HepG2 (cell line): ENCODE measurements at regions not wholly inside any gene's neighbourhood (a gene's known extent, or its start where the extent isn't known, plus 50 kb on each side); places are given as distances from the start of the nearest gene placed in this dataset.

Source experiments
- ATAC-seq: fragments of 200-7000 bp; cut with Tn5 transposase; 3 replicates; pipeline ENCODE4 v1.9.1; 2020; ENCODE audit warnings: mild to moderate bottlenecking, moderate library complexity
- BruUV-seq: library from RNA; stranded (reverse); fragments of 400-500 nt; replicated peaks from 2 replicates; lab custom pipeline; 2021; lab: Mats Ljungman, UMichigan
- CTCF ChIA-PET: fragments of 300-600 bp; formaldehyde crosslinking; extraction: SDS; loops from one replicate; lab custom pipeline; 2021; ENCODE audit warnings: low total read pairs, inconsistent platforms, low intra/inter-chr PET ratio; lab: Yijun Ruan, JAX
- POLR2A ChIA-PET: fragments of 350-600 bp; sonication (Branson Sonifier 250); formaldehyde crosslinking; loops from one replicate; lab custom pipeline; 2020; ENCODE audit warnings: antibody characterized with exemption, inconsistent platforms; lab: Yijun Ruan, JAX
- DNase-seq: peaks from one replicate; pipeline ENCODE4 v3.0.0-alpha.2; 2015; ENCODE audit warnings: low spot score
- FAIRE-seq: peaks from 3 replicates; lab custom pipeline; 2011; peaks lifted over from hg19 to GRCh38; lab: Jason Lieb, UNC
- H2AFZ ChIP-seq: one replicate; pipeline ENCODE4 v1.6.1; 2011; ENCODE audit warnings: low read length, inconsistent platforms
- H3K27ac ChIP-seq: fragments of 300-600 bp; 3 replicates; pipeline ENCODE4 v1.8.0; 2011; ENCODE audit warnings: mixed run types, mild to moderate bottlenecking, mixed read lengths, low read length, inconsistent platforms; ENCODE audit not compliant: insufficient read depth; ENCODE audit errors: extremely low read length
- H3K27me3 ChIP-seq, 2 experiments: fragments of 200-600 bp in 1 of 2; 2 replicates in 1 of 2; 3 replicates in 1 of 2; pipeline versions ENCODE4 v1.6.0 to v1.8.0; 2011; ENCODE audit warnings: low read length in 2 of 2, mild to moderate bottlenecking in 2 of 2, moderate library complexity in 2 of 2, inconsistent platforms in 1 of 2; ENCODE audit not compliant: insufficient read depth in 2 of 2, control insufficient read depth in 1 of 2
- H3K36me3 ChIP-seq, 2 experiments: fragments of 200-600 bp in 1 of 2; replicated peaks in 1 of 2; 2 replicates in 1 of 2; 3 replicates in 1 of 2; pipeline versions ENCODE4 v1.5.1 to v1.8.0; 2011; ENCODE audit warnings: low read length in 2 of 2, inconsistent platforms in 1 of 2; ENCODE audit not compliant: insufficient read depth in 2 of 2, control insufficient read depth in 1 of 2
- H3K4me1 ChIP-seq: 2 replicates; pipeline ENCODE4 v1.5.1; 2012; ENCODE audit warnings: low read length, inconsistent platforms; ENCODE audit not compliant: insufficient read depth
- H3K4me2 ChIP-seq: 2 replicates; pipeline ENCODE4 v1.6.0; 2011; ENCODE audit warnings: low read depth, low read length, inconsistent platforms
- H3K4me3 ChIP-seq, 3 experiments: fragments of 200-600 bp in 1 of 3; sonication (generic), shearing (Covaris generic) in 1 of 3; replicated peaks in 1 of 3; 2 replicates each; pipeline ENCODE4 v1.5.1; 2011 to 2016; ENCODE audit warnings: low read length in 3 of 3, inconsistent platforms in 2 of 3, low read depth in 2 of 3, mild to moderate bottlenecking in 2 of 3, control low read depth in 1 of 3, mixed read lengths in 1 of 3; ENCODE audit not compliant: insufficient read depth in 1 of 3
- H3K79me2 ChIP-seq: one replicate; pipeline ENCODE4 v1.6.1; 2011; ENCODE audit warnings: low read length, inconsistent platforms; ENCODE audit not compliant: insufficient read depth
- H3K9ac ChIP-seq: 2 replicates; pipeline ENCODE4 v1.6.0; 2011; ENCODE audit warnings: mild to moderate bottlenecking, low read depth, low read length, inconsistent platforms; ENCODE audit not compliant: insufficient read depth
- H3K9me3 ChIP-seq: 2 replicates; pipeline ENCODE4 v1.5.1; 2012; ENCODE audit warnings: mild to moderate bottlenecking, low read length
- H4K20me1 ChIP-seq: 2 replicates; pipeline ENCODE4 v1.6.0; 2011; ENCODE audit warnings: inconsistent platforms, mild to moderate bottlenecking, low read length, moderate library complexity; ENCODE audit not compliant: insufficient read depth
- ELF4 ChIP-seq: sonication (generic); formaldehyde crosslinking; IDR thresholded peaks from 2 replicates; pipeline ENCODE4 v1.5.0; 2020; ENCODE audit warnings: missing genetic modification reagents, mild to moderate bottlenecking, moderate library complexity, borderline replicate concordance
- GABPA ChIP-seq, 2 experiments: IDR thresholded peaks; 2 replicates each; pipeline ENCODE4 v1.6.1; 2011 to 2016; ENCODE audit warnings: low read depth in 2 of 2, low read length in 1 of 2, missing biosample characterization in 1 of 2, missing genetic modification characterization in 1 of 2
- HMGA1 ChIP-seq: sonication (generic); formaldehyde crosslinking; conservative IDR thresholded peaks from 2 replicates; pipeline ENCODE4 v1.4.0; 2020; ENCODE audit warnings: missing genetic modification reagents
- NFATC3 ChIP-seq: sonication (generic); formaldehyde crosslinking; IDR thresholded peaks from 2 replicates; pipeline ENCODE4 v1.5.1; 2020; ENCODE audit warnings: mild to moderate bottlenecking, missing genetic modification reagents
- NFKBIZ ChIP-seq: IDR thresholded peaks from 2 replicates; pipeline ENCODE4 v1.6.1; 2018; ENCODE audit warnings: missing genetic modification reagents, missing compliant biosample characterization
- ZNF230 ChIP-seq: sonication (generic); formaldehyde crosslinking; IDR thresholded peaks from 2 replicates; pipeline ENCODE4 v1.4.0; 2020; ENCODE audit warnings: mild to moderate bottlenecking, missing genetic modification reagents
- ZNF510 ChIP-seq: sonication (generic); formaldehyde crosslinking; IDR thresholded peaks from 2 replicates; pipeline ENCODE4 v1.4.0; 2020; ENCODE audit warnings: low read depth, mild to moderate bottlenecking, missing genetic modification reagents
- WGBS: methylation state at CpG from one replicate; pipeline ENCODE4 v1.1.6; 2017; ENCODE audit warnings: low lambda C conversion rate; 5-methylcytosine and 5-hydroxymethylcytosine counted together
- in situ Hi-C: cut with HindIII; loops from 2 replicates; pipeline ENCODE4 v1.10.0; 2017; ENCODE audit warnings: low pct_unique_long_range_greater_than_20kb; ENCODE audit not compliant: extremely low pct_ligation_motif_present
- intact Hi-C: fragments of 100-400 bp; cut with micrococcal nuclease; formaldehyde crosslinking; loops from one replicate; pipeline ENCODE4 v1.10.0; 2022; ENCODE audit not compliant: unreplicated experiment
- TF ChIP-seq, protein P1 (sequence below), 2 experiments: fragments of 450-650 bp in 1 of 2; sonication (generic) in 1 of 2; formaldehyde crosslinking in 1 of 2; IDR thresholded peaks; 2 replicates each; pipeline versions ENCODE4 v1.6.1 to v1.8.0; 2016 to 2022; ENCODE audit warnings: antibody characterized with exemption in 1 of 2, mild to moderate bottlenecking in 1 of 2, missing genetic modification reagents in 1 of 2
- TF ChIP-seq, protein P2 (sequence below): sonication (generic); formaldehyde crosslinking; IDR thresholded peaks from 2 replicates; pipeline ENCODE4 v1.5.0; 2020; ENCODE audit warnings: mild to moderate bottlenecking, missing genetic modification reagents
- TF ChIP-seq, protein P3 (sequence below): sonication (generic); formaldehyde crosslinking; IDR thresholded peaks from 2 replicates; pipeline ENCODE4 v1.4.0; 2020; ENCODE audit warnings: missing genetic modification reagents

DNA sequence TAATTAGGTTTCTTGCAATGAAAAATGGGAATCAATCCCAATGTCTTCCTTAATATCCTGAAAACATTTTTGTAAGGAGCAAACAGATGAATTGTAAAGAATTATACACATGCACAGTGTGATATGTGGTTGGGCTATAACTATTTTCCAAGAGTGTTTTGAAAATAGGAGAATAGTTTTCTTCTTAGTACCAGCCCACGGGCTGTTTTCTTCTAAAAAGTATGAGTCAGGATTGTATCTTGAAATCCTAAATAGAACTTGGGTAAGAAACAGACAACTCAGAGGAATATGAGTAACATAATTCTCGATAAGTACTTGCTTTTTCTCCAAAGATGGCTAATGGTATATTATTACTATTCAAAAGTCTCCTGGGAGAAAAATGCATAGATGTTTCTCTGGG is 136.7 kb downstream of the MAGEC2 start:
- CTCF ChIA-PET: no interaction called here
- no peaks in the 10 kb centered on the region for H3K36me3 ChIP-seq
- H3K4me2 ChIP-seq: no peak overlapping the region
- in situ Hi-C loops: no loop called here
- no peak overlapping the region for H3K4me3 ChIP-seq
- no peak overlapping the region for H3K9ac ChIP-seq
- BruUV-seq: no TSS peak
- H3K9me3 ChIP-seq: peaks cover 14% of the 10 kb centered on the region
- ATAC-seq (no peak), FAIRE-seq (no peak), DNase-seq (no peak)
- WGBS: 0% methylated on average over 2 of the region's 2 CpGs
- no peaks in the 10 kb centered on the region for H4K20me1 ChIP-seq
- H3K27me3 ChIP-seq: no peaks in the 10 kb centered on the region
- H3K27ac ChIP-seq: no peak overlapping the region
- intact Hi-C loops: no loop called here
- POLR2A ChIA-PET: no interaction called here
- no peaks in the 10 kb centered on the region for H3K79me2 ChIP-seq
- no peak overlapping the region for H2AFZ ChIP-seq
- no peaks in the 10 kb centered on the region for H3K4me1 ChIP-seq
- TF ChIP-seq GABPA (IDR thresholded peaks at IDR 0.05; ENCODE audit: low read depth, low read length): no peak
- TF ChIP-seq GABPA (CRISPR knock-in tag; IDR thresholded peaks at IDR 0.05; ENCODE audit: low read depth): no peak
- no peak for TF ChIP-seq ELF4 (CRISPR knock-in tag)
- TF ChIP-seq ZNF510 (CRISPR knock-in tag): no peak
- TF ChIP-seq HMGA1 (CRISPR knock-in tag): no peak
- TF ChIP-seq, protein P1, sequence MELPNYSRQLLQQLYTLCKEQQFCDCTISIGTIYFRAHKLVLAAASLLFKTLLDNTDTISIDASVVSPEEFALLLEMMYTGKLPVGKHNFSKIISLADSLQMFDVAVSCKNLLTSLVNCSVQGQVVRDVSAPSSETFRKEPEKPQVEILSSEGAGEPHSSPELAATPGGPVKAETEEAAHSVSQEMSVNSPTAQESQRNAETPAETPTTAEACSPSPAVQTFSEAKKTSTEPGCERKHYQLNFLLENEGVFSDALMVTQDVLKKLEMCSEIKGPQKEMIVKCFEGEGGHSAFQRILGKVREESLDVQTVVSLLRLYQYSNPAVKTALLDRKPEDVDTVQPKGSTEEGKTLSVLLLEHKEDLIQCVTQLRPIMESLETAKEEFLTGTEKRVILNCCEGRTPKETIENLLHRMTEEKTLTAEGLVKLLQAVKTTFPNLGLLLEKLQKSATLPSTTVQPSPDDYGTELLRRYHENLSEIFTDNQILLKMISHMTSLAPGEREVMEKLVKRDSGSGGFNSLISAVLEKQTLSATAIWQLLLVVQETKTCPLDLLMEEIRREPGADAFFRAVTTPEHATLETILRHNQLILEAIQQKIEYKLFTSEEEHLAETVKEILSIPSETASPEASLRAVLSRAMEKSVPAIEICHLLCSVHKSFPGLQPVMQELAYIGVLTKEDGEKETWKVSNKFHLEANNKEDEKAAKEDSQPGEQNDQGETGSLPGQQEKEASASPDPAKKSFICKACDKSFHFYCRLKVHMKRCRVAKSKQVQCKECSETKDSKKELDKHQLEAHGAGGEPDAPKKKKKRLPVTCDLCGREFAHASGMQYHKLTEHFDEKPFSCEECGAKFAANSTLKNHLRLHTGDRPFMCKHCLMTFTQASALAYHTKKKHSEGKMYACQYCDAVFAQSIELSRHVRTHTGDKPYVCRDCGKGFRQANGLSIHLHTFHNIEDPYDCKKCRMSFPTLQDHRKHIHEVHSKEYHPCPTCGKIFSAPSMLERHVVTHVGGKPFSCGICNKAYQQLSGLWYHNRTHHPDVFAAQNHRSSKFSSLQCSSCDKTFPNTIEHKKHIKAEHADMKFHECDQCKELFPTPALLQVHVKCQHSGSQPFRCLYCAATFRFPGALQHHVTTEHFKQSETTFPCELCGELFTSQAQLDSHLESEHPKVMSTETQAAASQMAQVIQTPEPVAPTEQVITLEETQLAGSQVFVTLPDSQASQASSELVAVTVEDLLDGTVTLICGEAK (IDR thresholded peaks at IDR 0.05): no peak
- TF ChIP-seq, protein P1 (CRISPR knock-in tag; IDR thresholded peaks at IDR 0.05): no peak
- no peak for TF ChIP-seq ZNF230 (CRISPR knock-in tag)
- no peak for TF ChIP-seq NFKBIZ (CRISPR knock-in tag)
- TF ChIP-seq, protein P2, sequence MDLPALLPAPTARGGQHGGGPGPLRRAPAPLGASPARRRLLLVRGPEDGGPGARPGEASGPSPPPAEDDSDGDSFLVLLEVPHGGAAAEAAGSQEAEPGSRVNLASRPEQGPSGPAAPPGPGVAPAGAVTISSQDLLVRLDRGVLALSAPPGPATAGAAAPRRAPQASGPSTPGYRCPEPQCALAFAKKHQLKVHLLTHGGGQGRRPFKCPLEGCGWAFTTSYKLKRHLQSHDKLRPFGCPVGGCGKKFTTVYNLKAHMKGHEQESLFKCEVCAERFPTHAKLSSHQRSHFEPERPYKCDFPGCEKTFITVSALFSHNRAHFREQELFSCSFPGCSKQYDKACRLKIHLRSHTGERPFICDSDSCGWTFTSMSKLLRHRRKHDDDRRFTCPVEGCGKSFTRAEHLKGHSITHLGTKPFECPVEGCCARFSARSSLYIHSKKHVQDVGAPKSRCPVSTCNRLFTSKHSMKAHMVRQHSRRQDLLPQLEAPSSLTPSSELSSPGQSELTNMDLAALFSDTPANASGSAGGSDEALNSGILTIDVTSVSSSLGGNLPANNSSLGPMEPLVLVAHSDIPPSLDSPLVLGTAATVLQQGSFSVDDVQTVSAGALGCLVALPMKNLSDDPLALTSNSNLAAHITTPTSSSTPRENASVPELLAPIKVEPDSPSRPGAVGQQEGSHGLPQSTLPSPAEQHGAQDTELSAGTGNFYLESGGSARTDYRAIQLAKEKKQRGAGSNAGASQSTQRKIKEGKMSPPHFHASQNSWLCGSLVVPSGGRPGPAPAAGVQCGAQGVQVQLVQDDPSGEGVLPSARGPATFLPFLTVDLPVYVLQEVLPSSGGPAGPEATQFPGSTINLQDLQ (CRISPR knock-in tag): no peak
- TF ChIP-seq, protein P3, sequence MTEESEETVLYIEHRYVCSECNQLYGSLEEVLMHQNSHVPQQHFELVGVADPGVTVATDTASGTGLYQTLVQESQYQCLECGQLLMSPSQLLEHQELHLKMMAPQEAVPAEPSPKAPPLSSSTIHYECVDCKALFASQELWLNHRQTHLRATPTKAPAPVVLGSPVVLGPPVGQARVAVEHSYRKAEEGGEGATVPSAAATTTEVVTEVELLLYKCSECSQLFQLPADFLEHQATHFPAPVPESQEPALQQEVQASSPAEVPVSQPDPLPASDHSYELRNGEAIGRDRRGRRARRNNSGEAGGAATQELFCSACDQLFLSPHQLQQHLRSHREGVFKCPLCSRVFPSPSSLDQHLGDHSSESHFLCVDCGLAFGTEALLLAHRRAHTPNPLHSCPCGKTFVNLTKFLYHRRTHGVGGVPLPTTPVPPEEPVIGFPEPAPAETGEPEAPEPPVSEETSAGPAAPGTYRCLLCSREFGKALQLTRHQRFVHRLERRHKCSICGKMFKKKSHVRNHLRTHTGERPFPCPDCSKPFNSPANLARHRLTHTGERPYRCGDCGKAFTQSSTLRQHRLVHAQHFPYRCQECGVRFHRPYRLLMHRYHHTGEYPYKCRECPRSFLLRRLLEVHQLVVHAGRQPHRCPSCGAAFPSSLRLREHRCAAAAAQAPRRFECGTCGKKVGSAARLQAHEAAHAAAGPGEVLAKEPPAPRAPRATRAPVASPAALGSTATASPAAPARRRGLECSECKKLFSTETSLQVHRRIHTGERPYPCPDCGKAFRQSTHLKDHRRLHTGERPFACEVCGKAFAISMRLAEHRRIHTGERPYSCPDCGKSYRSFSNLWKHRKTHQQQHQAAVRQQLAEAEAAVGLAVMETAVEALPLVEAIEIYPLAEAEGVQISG (CRISPR knock-in tag): no peak
- no peak for TF ChIP-seq NFATC3 (CRISPR knock-in tag)
